Esophagus squamous epithelium (tissue), 4 donors: ENCODE measurements at regions not wholly inside any gene's neighbourhood (a gene's known extent, or its start where the extent isn't known, plus 50 kb on each side); places are given as distances from the start of the nearest gene placed in this dataset.

Source experiments
- POLR2A ChIP-seq, 4 donors: fragments of 450-650 bp; IDR thresholded peaks; one replicate each; pipeline ENCODE4 v1.6.1; 2017; ENCODE audit warnings: antibody characterized with exemption in 4 of 4, mild to moderate bottlenecking in 4 of 4, moderate library complexity in 3 of 4
- TF ChIP-seq, protein P1 (sequence below), 6 experiments: fragments of 450-650 bp in 4 of 6; fragments of 200-600 bp in 2 of 6; sonication (generic) in 2 of 6; IDR thresholded peaks; one replicate each; pipeline ENCODE4 v1.5.1; 2016 to 2019; ENCODE audit warnings: antibody characterized with exemption in 6 of 6, mild to moderate bottlenecking in 4 of 6, moderate library complexity in 4 of 6

GRCh38 chr16:85455534-85455933, 157.6 kb upstream of the GSE1 start:
- TF ChIP-seq, protein P1, sequence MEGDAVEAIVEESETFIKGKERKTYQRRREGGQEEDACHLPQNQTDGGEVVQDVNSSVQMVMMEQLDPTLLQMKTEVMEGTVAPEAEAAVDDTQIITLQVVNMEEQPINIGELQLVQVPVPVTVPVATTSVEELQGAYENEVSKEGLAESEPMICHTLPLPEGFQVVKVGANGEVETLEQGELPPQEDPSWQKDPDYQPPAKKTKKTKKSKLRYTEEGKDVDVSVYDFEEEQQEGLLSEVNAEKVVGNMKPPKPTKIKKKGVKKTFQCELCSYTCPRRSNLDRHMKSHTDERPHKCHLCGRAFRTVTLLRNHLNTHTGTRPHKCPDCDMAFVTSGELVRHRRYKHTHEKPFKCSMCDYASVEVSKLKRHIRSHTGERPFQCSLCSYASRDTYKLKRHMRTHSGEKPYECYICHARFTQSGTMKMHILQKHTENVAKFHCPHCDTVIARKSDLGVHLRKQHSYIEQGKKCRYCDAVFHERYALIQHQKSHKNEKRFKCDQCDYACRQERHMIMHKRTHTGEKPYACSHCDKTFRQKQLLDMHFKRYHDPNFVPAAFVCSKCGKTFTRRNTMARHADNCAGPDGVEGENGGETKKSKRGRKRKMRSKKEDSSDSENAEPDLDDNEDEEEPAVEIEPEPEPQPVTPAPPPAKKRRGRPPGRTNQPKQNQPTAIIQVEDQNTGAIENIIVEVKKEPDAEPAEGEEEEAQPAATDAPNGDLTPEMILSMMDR (IDR thresholded peaks at IDR 0.05), result no peak
- no peak for TF ChIP-seq POLR2A (IDR thresholded peaks at IDR 0.05)
